AG10803 (cell line): ENCODE measurements at regions not wholly inside any gene's neighbourhood (a gene's known extent, or its start where the extent isn't known, plus 50 kb on each side); places are given as distances from the start of the nearest gene placed in this dataset.

ENCODE experiments used
- DNase-seq: peaks from one replicate; pipeline ENCODE4 v3.0.0; 2010; ENCODE audit warnings: low read depth
- H3K4me3 ChIP-seq: 2 replicates; pipeline ENCODE4 v1.5.1; 2011; ENCODE audit warnings: mild to moderate bottlenecking, low read length, control low read depth
- TF ChIP-seq, protein P1 (sequence below): conservative IDR thresholded peaks from 2 replicates; pipeline ENCODE4 v1.5.1; 2011; ENCODE audit warnings: mild to moderate bottlenecking, low read length, control low read depth, inconsistent platforms

DNA sequence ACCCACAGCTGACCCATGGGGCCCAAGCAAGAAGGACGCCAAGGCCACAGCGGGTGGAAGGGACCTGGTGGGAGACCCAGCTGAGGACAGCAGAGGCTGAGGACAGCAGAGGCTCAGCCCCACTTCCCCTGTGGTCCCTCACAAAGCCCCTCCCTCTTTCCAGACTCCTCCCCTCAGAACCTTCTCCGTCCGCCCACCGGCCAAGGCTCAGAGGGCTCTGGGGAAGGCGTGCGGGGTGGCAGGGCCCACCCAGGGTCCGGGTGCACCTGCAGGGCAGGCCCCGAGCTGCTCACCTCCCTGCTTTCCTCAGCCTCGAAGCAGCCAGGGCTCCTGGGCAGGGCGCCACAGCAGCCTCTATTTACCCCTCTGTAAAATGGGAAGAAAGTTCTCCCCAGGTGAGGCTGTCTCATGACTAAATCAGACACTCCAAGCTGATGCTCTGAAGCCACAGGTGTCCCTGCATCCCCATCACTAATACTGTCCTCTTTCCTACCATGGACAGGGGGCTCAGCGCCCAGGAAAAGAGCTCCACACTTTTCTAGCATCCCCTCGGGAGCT is 137.9 kb upstream of the PPP1R26 start:
- no peak for DNase-seq
- H3K4me3 ChIP-seq = no peak overlapping the region
- TF ChIP-seq, protein P1, sequence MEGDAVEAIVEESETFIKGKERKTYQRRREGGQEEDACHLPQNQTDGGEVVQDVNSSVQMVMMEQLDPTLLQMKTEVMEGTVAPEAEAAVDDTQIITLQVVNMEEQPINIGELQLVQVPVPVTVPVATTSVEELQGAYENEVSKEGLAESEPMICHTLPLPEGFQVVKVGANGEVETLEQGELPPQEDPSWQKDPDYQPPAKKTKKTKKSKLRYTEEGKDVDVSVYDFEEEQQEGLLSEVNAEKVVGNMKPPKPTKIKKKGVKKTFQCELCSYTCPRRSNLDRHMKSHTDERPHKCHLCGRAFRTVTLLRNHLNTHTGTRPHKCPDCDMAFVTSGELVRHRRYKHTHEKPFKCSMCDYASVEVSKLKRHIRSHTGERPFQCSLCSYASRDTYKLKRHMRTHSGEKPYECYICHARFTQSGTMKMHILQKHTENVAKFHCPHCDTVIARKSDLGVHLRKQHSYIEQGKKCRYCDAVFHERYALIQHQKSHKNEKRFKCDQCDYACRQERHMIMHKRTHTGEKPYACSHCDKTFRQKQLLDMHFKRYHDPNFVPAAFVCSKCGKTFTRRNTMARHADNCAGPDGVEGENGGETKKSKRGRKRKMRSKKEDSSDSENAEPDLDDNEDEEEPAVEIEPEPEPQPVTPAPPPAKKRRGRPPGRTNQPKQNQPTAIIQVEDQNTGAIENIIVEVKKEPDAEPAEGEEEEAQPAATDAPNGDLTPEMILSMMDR = no peak

DNA sequence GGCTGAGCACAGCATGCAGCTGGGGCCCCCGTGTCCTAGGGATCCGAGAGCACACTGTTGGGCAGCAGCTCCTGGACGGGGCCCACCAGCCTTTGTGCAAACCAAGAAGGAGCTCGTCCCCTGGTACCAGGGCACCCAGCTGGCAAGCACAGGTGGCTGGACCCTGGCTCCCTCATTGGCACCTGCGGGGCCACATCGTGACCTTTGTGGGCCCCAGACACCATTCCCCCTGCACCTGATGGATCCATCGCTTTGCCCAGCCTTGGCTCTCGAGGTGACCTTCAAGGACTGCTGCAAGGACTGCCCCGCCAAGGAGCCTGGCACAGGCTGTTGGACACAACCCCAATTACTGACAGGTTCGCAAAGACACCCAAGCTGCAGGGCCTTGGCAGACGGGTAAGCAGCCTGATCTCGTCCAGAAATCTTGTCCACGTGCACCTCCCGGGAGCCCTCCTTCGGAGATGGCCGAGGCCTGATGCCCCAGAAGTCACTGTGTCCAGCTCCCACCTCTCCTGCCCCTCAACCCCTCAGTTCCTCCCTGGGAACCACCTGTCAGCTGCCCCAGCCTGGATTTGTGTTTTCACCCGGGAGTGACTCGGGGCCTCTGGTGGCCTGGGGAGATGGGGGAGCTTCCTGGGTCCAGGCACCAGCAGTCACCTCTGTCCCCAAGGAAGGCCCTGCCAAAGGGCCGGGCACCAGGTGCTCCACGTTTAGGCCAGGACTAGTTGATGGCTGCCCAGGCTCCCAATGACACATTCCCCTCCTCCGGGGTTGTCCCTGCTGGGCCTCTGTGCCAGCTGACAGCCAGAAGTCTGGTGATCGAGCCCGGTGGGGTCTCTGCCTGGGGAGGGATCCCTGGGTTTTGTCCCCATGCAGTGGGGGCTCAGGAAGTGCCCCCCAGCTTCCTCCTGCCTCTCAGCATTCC is 137.1 kb upstream of the PPP1R26 start:
- H3K4me3 ChIP-seq = no peak overlapping the region
- DNase-seq = no peak
- TF ChIP-seq, protein P1 = no peak

GRCh38 chr9:135343136-135343535 is 136.4 kb upstream of the PPP1R26 start:
- TF ChIP-seq, protein P1 = no peak
- no peak overlapping the region for H3K4me3 ChIP-seq
- no peak for DNase-seq

- DNase-seq = peak; percentile 13
- TF ChIP-seq, protein P1 = peak; percentile 66
- H3K4me3 ChIP-seq = no peak overlapping the region
Observed at GRCh38 chr9:135343837-135344522, 135.6 kb upstream of the PPP1R26 start.

DNA sequence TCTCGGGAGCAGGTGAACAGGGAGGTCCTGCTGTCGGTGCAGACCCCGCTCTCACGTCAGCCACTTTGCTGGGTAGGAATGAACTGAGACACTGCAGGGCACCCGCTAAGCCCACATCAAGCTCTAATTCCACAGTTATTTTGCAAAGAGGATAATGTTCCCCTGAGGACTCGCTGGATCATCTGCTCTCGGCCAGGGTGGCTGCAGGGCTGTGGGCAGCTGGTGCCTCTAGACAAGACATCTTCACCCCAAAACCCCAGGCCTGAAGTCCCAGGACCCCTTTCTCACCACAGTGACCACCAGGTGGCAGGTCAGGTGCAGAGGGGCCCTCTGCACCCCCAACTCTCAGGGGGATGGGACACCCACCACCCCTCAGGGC is 135.1 kb upstream of the PPP1R26 start:
- no peak overlapping the region for H3K4me3 ChIP-seq
- TF ChIP-seq, protein P1 = no peak
- DNase-seq = no peak

DNA sequence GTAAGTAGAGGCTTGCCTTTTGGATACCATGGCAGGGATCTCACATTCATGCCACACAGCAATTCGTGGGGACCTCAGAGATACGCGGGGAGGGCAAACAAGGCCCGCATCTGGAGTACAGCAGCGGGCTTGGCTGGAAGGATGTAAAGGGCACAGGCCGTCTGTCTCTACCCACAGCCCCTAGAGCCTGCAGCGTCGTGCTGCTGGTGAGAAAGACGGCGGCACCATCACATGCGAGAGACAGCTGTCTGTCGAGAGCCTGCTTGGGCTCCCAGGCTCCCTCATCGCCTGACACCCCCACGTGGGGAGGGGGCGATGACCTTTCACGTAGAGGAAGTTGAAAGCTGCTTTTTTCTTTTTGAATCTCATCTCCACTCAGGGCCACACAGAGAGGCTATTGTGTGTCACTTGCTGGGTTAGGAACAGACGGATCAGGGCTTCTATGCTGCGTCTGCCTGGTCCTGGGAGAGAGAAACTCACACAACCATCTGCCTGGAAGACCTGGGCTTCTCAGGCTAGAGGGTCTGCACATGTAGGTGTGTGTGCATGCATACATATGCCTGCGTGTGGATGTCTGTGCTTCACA is 134.6 kb upstream of the PPP1R26 start:
- DNase-seq = no peak
- no peak overlapping the region for H3K4me3 ChIP-seq
- TF ChIP-seq, protein P1 = no peak
